ENCODE measurements at regions not wholly inside any gene's neighbourhood (a gene's known extent, or its start where the extent isn't known, plus 50 kb on each side); places are given as distances from the start of the nearest gene placed in this dataset.
"Not testable (repeated sequence)": the region's sequence is repeated elsewhere in the genome, so short reads cannot be mapped to it uniquely, and the experiment has no call there.

GRCh38 chr5:25540628-25541027 lies 895.9 kb upstream of the CDH10 start:
- intact Hi-C loops (cut with micrococcal nuclease), result loop anchor here (5.0 to 10.0 kb wide), 3 partner anchors 174 to 944 kb away; no protein-coding TSS in a partner anchor

GRCh38 chr5:25539536-25539935 lies 894.8 kb upstream of the CDH10 start:
- H3K9me2 ChIP-seq (replicated peaks; ENCODE audit: low read length), result no peaks in the 10 kb centered on the region
- DNase-seq (no peak), ATAC-seq (no peak)
- ChIA-PET POLR2A (ENCODE audit: unreplicated experiment) (no interaction called here), CTCF (no interaction called here)
- H3K9ac ChIP-seq (ENCODE audit: low read length), result no peak overlapping the region
- no peak overlapping the region for H3K4me3 ChIP-seq (ENCODE audit: low read length)
- intact Hi-C loops (cut with micrococcal nuclease), result no loop called here
- H3K79me2 ChIP-seq (ENCODE audit: low read length), result no peaks in the 10 kb centered on the region
- no peaks in the 10 kb centered on the region for H3F3A ChIP-seq (ENCODE audit: low read length, unreplicated experiment)
- no TSS peak for BruUV-seq (replicated peaks)
- no peaks in the 10 kb centered on the region for H3K36me3 ChIP-seq (ENCODE audit: low read depth, low read length)
- H3K4me1 ChIP-seq (ENCODE audit: insufficient read depth, low read length), result peaks cover 19% of the 10 kb centered on the region
- 0 out of 2 replicates have a peak overlapping the region, but pooled peaks have one; percentile 25 for H3K4me2 ChIP-seq (ENCODE audit: low read length)
- no peaks in the 10 kb centered on the region for H4K20me1 ChIP-seq (ENCODE audit: low read length)
- H3K9me3 ChIP-seq (ENCODE audit: low read length), result no peaks in the 10 kb centered on the region
- no peaks in the 10 kb centered on the region for H3K27me3 ChIP-seq (ENCODE audit: low read length)
- no peak overlapping the region for H3K27ac ChIP-seq (ENCODE audit: low read length)
- H2AFZ ChIP-seq (ENCODE audit: low read length), result 0 out of 2 replicates have a peak overlapping the region, but pooled peaks have one; percentile 35
- TF ChIP-seq EZH2 (IDR thresholded peaks at IDR 0.05; ENCODE audit: low read length, unreplicated experiment) (no peak), EZH2phosphoT487 (IDR thresholded peaks at IDR 0.05; ENCODE audit: borderline replicate concordance, low read length) (no peak), CTCF (conservative IDR thresholded peaks at IDR 0.05; ENCODE audit: low read depth, low read length) (no peak)

More at GRCh38 chr5:25540628-25541027, 895.9 kb upstream of the CDH10 start:
- Histone ChIP-seq H3K27me3 (ENCODE audit: low read length) (no peaks in the 10 kb centered on the region), H3K9me2 (replicated peaks; ENCODE audit: low read length) (no peaks in the 10 kb centered on the region), H4K20me1 (ENCODE audit: low read length) (no peaks in the 10 kb centered on the region), H3K4me3 (ENCODE audit: low read length) (no peak overlapping the region), H3K4me2 (ENCODE audit: low read length) (peak overlapping the region; percentile 25), H2AFZ (ENCODE audit: low read length) (no peak overlapping the region), H3K9ac (ENCODE audit: low read length) (no peak overlapping the region), H3K79me2 (ENCODE audit: low read length) (no peaks in the 10 kb centered on the region), H3K36me3 (ENCODE audit: low read depth, low read length) (no peaks in the 10 kb centered on the region), H3F3A (ENCODE audit: low read length, unreplicated experiment) (no peaks in the 10 kb centered on the region), H3K9me3 (ENCODE audit: low read length) (no peaks in the 10 kb centered on the region), H3K4me1 (ENCODE audit: insufficient read depth, low read length) (peaks cover 19% of the 10 kb centered on the region), H3K27ac (ENCODE audit: low read length) (no peak overlapping the region)
- ChIA-PET CTCF (no interaction called here), POLR2A (ENCODE audit: unreplicated experiment) (no interaction called here)
- DNase-seq (peak; percentile 79), ATAC-seq (peak; percentile 96)
- BruUV-seq (replicated peaks), result no TSS peak
- TF ChIP-seq EZH2phosphoT487 (IDR thresholded peaks at IDR 0.05; ENCODE audit: borderline replicate concordance, low read length) (no peak), CTCF (conservative IDR thresholded peaks at IDR 0.05; ENCODE audit: low read depth, low read length) (no peak), EZH2 (IDR thresholded peaks at IDR 0.05; ENCODE audit: low read length, unreplicated experiment) (no peak)

GRCh38 chr5:25536461-25536860 lies 891.7 kb upstream of the CDH10 start:
- H3F3A ChIP-seq (ENCODE audit: low read length, unreplicated experiment); BruUV-seq (replicated peaks); H3K27me3 ChIP-seq (ENCODE audit: low read length); H3K9ac ChIP-seq (ENCODE audit: low read length); H3K36me3 ChIP-seq (ENCODE audit: low read depth, low read length); H3K79me2 ChIP-seq (ENCODE audit: low read length); POLR2A ChIA-PET (ENCODE audit: unreplicated experiment); H3K9me2 ChIP-seq (replicated peaks; ENCODE audit: low read length); DNase-seq; intact Hi-C loops (cut with micrococcal nuclease); H2AFZ ChIP-seq (ENCODE audit: low read length); H3K9me3 ChIP-seq (ENCODE audit: low read length); CTCF ChIA-PET; H3K4me2 ChIP-seq (ENCODE audit: low read length); ATAC-seq; H3K4me3 ChIP-seq (ENCODE audit: low read length); H4K20me1 ChIP-seq (ENCODE audit: low read length); H3K27ac ChIP-seq (ENCODE audit: low read length): not testable (repeated sequence)
- peaks cover 19% of the 10 kb centered on the region for H3K4me1 ChIP-seq (ENCODE audit: insufficient read depth, low read length)
